ENCODE measurements at regions not wholly inside any gene's neighbourhood (a gene's known extent, or its start where the extent isn't known, plus 50 kb on each side); places are given as distances from the start of the nearest gene placed in this dataset.

GRCh38 chr20:60286764-60287163 is 328.5 kb downstream of the CDH26 start:
- TF ChIP-seq, protein P1, sequence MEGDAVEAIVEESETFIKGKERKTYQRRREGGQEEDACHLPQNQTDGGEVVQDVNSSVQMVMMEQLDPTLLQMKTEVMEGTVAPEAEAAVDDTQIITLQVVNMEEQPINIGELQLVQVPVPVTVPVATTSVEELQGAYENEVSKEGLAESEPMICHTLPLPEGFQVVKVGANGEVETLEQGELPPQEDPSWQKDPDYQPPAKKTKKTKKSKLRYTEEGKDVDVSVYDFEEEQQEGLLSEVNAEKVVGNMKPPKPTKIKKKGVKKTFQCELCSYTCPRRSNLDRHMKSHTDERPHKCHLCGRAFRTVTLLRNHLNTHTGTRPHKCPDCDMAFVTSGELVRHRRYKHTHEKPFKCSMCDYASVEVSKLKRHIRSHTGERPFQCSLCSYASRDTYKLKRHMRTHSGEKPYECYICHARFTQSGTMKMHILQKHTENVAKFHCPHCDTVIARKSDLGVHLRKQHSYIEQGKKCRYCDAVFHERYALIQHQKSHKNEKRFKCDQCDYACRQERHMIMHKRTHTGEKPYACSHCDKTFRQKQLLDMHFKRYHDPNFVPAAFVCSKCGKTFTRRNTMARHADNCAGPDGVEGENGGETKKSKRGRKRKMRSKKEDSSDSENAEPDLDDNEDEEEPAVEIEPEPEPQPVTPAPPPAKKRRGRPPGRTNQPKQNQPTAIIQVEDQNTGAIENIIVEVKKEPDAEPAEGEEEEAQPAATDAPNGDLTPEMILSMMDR (IDR thresholded peaks at IDR 0.05; ENCODE audit: insufficient read depth, low read length) = no peak
- TF ChIP-seq POLR2AphosphoS5 (IDR thresholded peaks at IDR 0.05; ENCODE audit: low read depth) (no peak), REST (IDR thresholded peaks at IDR 0.05; ENCODE audit: insufficient replicate concordance, low read depth) (no peak), GABPA (IDR thresholded peaks at IDR 0.05; ENCODE audit: low read depth) (no peak), SPI1 (IDR thresholded peaks at IDR 0.05; ENCODE audit: borderline replicate concordance, low read depth) (no peak)

Measured in HL-60 (cell line).